ENCODE measurements at regions not wholly inside any gene's neighbourhood (a gene's known extent, or its start where the extent isn't known, plus 50 kb on each side); places are given as distances from the start of the nearest gene placed in this dataset.
A peak's percentile ranks its signal among the peaks of the same experiment; 100 is the strongest.

- 82% methylated on average over 3 of the region's 4 CpGs for WGBS (ENCODE audit: insufficient coverage, low lambda C conversion rate)
- Histone ChIP-seq H3K4me1 (ENCODE audit: control insufficient read depth, insufficient read depth, low read length) (no peaks in the 10 kb centered on the region), H3K27ac (ENCODE audit: low read length) (no peak overlapping the region)
Measured at GRCh38 chr12:67829896-67830295, 159.4 kb upstream of the IFNG-AS1 start.

GRCh38 chr12:67832155-67832554 is 157.1 kb upstream of the IFNG-AS1 start:
- H3K9me3 ChIP-seq (ENCODE audit: control insufficient read depth, low read depth, low read length): no peaks in the 10 kb centered on the region
- H3K27me3 ChIP-seq (ENCODE audit: control insufficient read depth, insufficient read depth, low read length): no peaks in the 10 kb centered on the region
- H3K36me3 ChIP-seq (ENCODE audit: control insufficient read depth, insufficient read depth, low read length): no peaks in the 10 kb centered on the region
- DNase-seq: no peak
- no peak overlapping the region for H3K4me3 ChIP-seq (ENCODE audit: low read length)
- WGBS (ENCODE audit: insufficient coverage, low lambda C conversion rate): no CpG with 5 or more reads among the region's 2 CpGs
- no peak overlapping the region for H3K27ac ChIP-seq (ENCODE audit: low read length)
- no peaks in the 10 kb centered on the region for H3K4me1 ChIP-seq (ENCODE audit: control insufficient read depth, insufficient read depth, low read length)

More at GRCh38 chr12:67829896-67830295, 159.4 kb upstream of the IFNG-AS1 start:
- Histone ChIP-seq H3K36me3 (ENCODE audit: control insufficient read depth, insufficient read depth, low read length) (no peaks in the 10 kb centered on the region), H3K4me3 (ENCODE audit: low read length) (no peak overlapping the region), H3K27me3 (ENCODE audit: control insufficient read depth, insufficient read depth, low read length) (no peaks in the 10 kb centered on the region), H3K9me3 (ENCODE audit: control insufficient read depth, low read depth, low read length) (no peaks in the 10 kb centered on the region)
- no peak for DNase-seq

GRCh38 chr12:67833602-67834001 is 155.6 kb upstream of the IFNG-AS1 start:
- Histone ChIP-seq H3K4me3 (ENCODE audit: low read length) (no peak overlapping the region), H3K4me1 (ENCODE audit: control insufficient read depth, insufficient read depth, low read length) (no peaks in the 10 kb centered on the region), H3K27ac (ENCODE audit: low read length) (no peak overlapping the region), H3K9me3 (ENCODE audit: control insufficient read depth, low read depth, low read length) (no peaks in the 10 kb centered on the region), H3K27me3 (ENCODE audit: control insufficient read depth, insufficient read depth, low read length) (no peaks in the 10 kb centered on the region), H3K36me3 (ENCODE audit: control insufficient read depth, insufficient read depth, low read length) (no peaks in the 10 kb centered on the region)
- 100% methylated on average over 1 of the region's 5 CpGs for WGBS (ENCODE audit: insufficient coverage, low lambda C conversion rate)
- DNase-seq: no peak

GRCh38 chr12:67837876-67838275 is 151.4 kb upstream of the IFNG-AS1 start:
- DNase-seq: no peak
- WGBS (ENCODE audit: insufficient coverage, low lambda C conversion rate): no CpG with 5 or more reads among the region's 1 CpG
- no peak overlapping the region for H3K27ac ChIP-seq (ENCODE audit: low read length)
- H3K36me3 ChIP-seq (ENCODE audit: control insufficient read depth, insufficient read depth, low read length): no peaks in the 10 kb centered on the region
- H3K4me1 ChIP-seq (ENCODE audit: control insufficient read depth, insufficient read depth, low read length): peaks cover 5% of the 10 kb centered on the region
- no peaks in the 10 kb centered on the region for H3K9me3 ChIP-seq (ENCODE audit: control insufficient read depth, low read depth, low read length)
- H3K27me3 ChIP-seq (ENCODE audit: control insufficient read depth, insufficient read depth, low read length): no peaks in the 10 kb centered on the region
- H3K4me3 ChIP-seq (ENCODE audit: low read length): no peak overlapping the region

- Histone ChIP-seq H3K27me3 (ENCODE audit: control insufficient read depth, insufficient read depth, low read length) (no peaks in the 10 kb centered on the region), H3K4me3 (ENCODE audit: low read length) (no peak overlapping the region), H3K4me1 (ENCODE audit: control insufficient read depth, insufficient read depth, low read length) (peaks cover 5% of the 10 kb centered on the region), H3K9me3 (ENCODE audit: control insufficient read depth, low read depth, low read length) (no peaks in the 10 kb centered on the region), H3K36me3 (ENCODE audit: control insufficient read depth, insufficient read depth, low read length) (no peaks in the 10 kb centered on the region), H3K27ac (ENCODE audit: low read length) (peak overlapping the region; percentile 53)
- DNase-seq: peak; percentile 63 to 82
- no CpG with 5 or more reads among the region's 2 CpGs for WGBS (ENCODE audit: insufficient coverage, low lambda C conversion rate)
Measured at GRCh38 chr12:67842124-67842523, 147.1 kb upstream of the IFNG-AS1 start.

- Histone ChIP-seq H3K27me3 (ENCODE audit: control insufficient read depth, insufficient read depth, low read length) (no peaks in the 10 kb centered on the region), H3K4me1 (ENCODE audit: control insufficient read depth, insufficient read depth, low read length) (peaks cover 5% of the 10 kb centered on the region), H3K4me3 (ENCODE audit: low read length) (no peak overlapping the region), H3K36me3 (ENCODE audit: control insufficient read depth, insufficient read depth, low read length) (no peaks in the 10 kb centered on the region), H3K9me3 (ENCODE audit: control insufficient read depth, low read depth, low read length) (no peaks in the 10 kb centered on the region), H3K27ac (ENCODE audit: low read length) (no peak overlapping the region)
- WGBS (ENCODE audit: insufficient coverage, low lambda C conversion rate): no CpG with 5 or more reads among the region's 3 CpGs
- DNase-seq: no peak
Measured at GRCh38 chr12:67843257-67843656, 146.0 kb upstream of the IFNG-AS1 start.

- Histone ChIP-seq H3K36me3 (ENCODE audit: control insufficient read depth, insufficient read depth, low read length) (no peaks in the 10 kb centered on the region), H3K4me1 (ENCODE audit: control insufficient read depth, insufficient read depth, low read length) (no peaks in the 10 kb centered on the region), H3K27me3 (ENCODE audit: control insufficient read depth, insufficient read depth, low read length) (no peaks in the 10 kb centered on the region), H3K9me3 (ENCODE audit: control insufficient read depth, low read depth, low read length) (peaks cover 6% of the 10 kb centered on the region), H3K4me3 (ENCODE audit: low read length) (no peak overlapping the region), H3K27ac (ENCODE audit: low read length) (no peak overlapping the region)
- WGBS (ENCODE audit: insufficient coverage, low lambda C conversion rate): 86% methylated on average over 1 of the region's 2 CpGs
- DNase-seq: no peak
Measured at GRCh38 chr12:67852701-67853100, 136.5 kb upstream of the IFNG-AS1 start.

GRCh38 chr12:67853204-67853603 is 136.0 kb upstream of the IFNG-AS1 start:
- no peaks in the 10 kb centered on the region for H3K36me3 ChIP-seq (ENCODE audit: control insufficient read depth, insufficient read depth, low read length)
- H3K9me3 ChIP-seq (ENCODE audit: control insufficient read depth, low read depth, low read length): peaks cover 6% of the 10 kb centered on the region
- no peak for DNase-seq
- no CpG with 5 or more reads among the region's 3 CpGs for WGBS (ENCODE audit: insufficient coverage, low lambda C conversion rate)
- no peaks in the 10 kb centered on the region for H3K4me1 ChIP-seq (ENCODE audit: control insufficient read depth, insufficient read depth, low read length)
- no peaks in the 10 kb centered on the region for H3K27me3 ChIP-seq (ENCODE audit: control insufficient read depth, insufficient read depth, low read length)
- no peak overlapping the region for H3K4me3 ChIP-seq (ENCODE audit: low read length)
- no peak overlapping the region for H3K27ac ChIP-seq (ENCODE audit: low read length)

GRCh38 chr12:67854351-67854750 is 134.9 kb upstream of the IFNG-AS1 start:
- Histone ChIP-seq H3K4me3 (ENCODE audit: low read length) (no peak overlapping the region), H3K36me3 (ENCODE audit: control insufficient read depth, insufficient read depth, low read length) (no peaks in the 10 kb centered on the region), H3K4me1 (ENCODE audit: control insufficient read depth, insufficient read depth, low read length) (no peaks in the 10 kb centered on the region), H3K9me3 (ENCODE audit: control insufficient read depth, low read depth, low read length) (peaks cover 5% of the 10 kb centered on the region), H3K27ac (ENCODE audit: low read length) (no peak overlapping the region), H3K27me3 (ENCODE audit: control insufficient read depth, insufficient read depth, low read length) (no peaks in the 10 kb centered on the region)
- WGBS (ENCODE audit: insufficient coverage, low lambda C conversion rate): 80% methylated on average over 1 of the region's 1 CpG
- no peak for DNase-seq

- H3K36me3 ChIP-seq (ENCODE audit: control insufficient read depth, insufficient read depth, low read length): no peaks in the 10 kb centered on the region
- H3K4me1 ChIP-seq (ENCODE audit: control insufficient read depth, insufficient read depth, low read length): no peaks in the 10 kb centered on the region
- no peaks in the 10 kb centered on the region for H3K9me3 ChIP-seq (ENCODE audit: control insufficient read depth, low read depth, low read length)
- no peaks in the 10 kb centered on the region for H3K27me3 ChIP-seq (ENCODE audit: control insufficient read depth, insufficient read depth, low read length)
- no peak overlapping the region for H3K27ac ChIP-seq (ENCODE audit: low read length)
- no peak overlapping the region for H3K4me3 ChIP-seq (ENCODE audit: low read length)
- DNase-seq: no peak
Measured at GRCh38 chr12:67855103-67855502, 134.1 kb upstream of the IFNG-AS1 start.

GRCh38 chr12:67871231-67871630 is 118.0 kb upstream of the IFNG-AS1 start:
- Histone ChIP-seq H3K27me3 (ENCODE audit: control insufficient read depth, insufficient read depth, low read length) (no peaks in the 10 kb centered on the region), H3K4me1 (ENCODE audit: control insufficient read depth, insufficient read depth, low read length) (peaks cover 10% of the 10 kb centered on the region), H3K4me3 (ENCODE audit: low read length) (no peak overlapping the region), H3K36me3 (ENCODE audit: control insufficient read depth, insufficient read depth, low read length) (no peaks in the 10 kb centered on the region), H3K9me3 (ENCODE audit: control insufficient read depth, low read depth, low read length) (no peaks in the 10 kb centered on the region), H3K27ac (ENCODE audit: low read length) (peak overlapping the region; percentile 60)
- peak; percentile 44 to 66 for DNase-seq
- WGBS (ENCODE audit: insufficient coverage, low lambda C conversion rate): 20% methylated on average over 1 of the region's 4 CpGs
